GM19351 (cell line): ENCODE measurements at regions not wholly inside any gene's neighbourhood (a gene's known extent, or its start where the extent isn't known, plus 50 kb on each side); places are given as distances from the start of the nearest gene placed in this dataset.
"Not testable (repeated sequence)": the region's sequence is repeated elsewhere in the genome, so short reads cannot be mapped to it uniquely, and the experiment has no call there.

Source experiments
- ATAC-seq: cut with Tn5 transposase; IDR thresholded peaks from one replicate; pipeline ENCODE4 v1.9.1; 2021; ENCODE audit warnings: mild to moderate bottlenecking, moderate library complexity; ENCODE audit not compliant: unreplicated experiment

DNA sequence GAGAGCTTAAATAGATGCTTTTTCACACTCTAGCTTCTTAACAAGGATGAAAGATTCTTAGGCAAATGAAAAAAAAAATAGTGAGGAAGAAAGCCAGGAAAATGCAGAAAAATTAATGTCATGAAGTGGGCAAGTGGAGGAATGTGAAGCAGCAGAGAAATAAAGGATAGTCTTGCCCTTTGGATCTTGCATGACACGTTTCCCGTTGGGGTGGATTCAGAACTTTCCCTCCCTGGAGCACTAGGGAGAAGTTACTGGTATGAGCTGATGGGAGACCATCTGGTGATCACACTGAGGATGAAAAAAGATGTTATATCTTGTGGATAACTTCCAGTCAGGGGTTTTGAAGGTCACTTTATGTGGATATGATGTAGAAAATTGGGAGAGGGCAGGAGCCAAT, 361.8 kb upstream of the ROPN1 start:
- ATAC-seq: no peak

DNA sequence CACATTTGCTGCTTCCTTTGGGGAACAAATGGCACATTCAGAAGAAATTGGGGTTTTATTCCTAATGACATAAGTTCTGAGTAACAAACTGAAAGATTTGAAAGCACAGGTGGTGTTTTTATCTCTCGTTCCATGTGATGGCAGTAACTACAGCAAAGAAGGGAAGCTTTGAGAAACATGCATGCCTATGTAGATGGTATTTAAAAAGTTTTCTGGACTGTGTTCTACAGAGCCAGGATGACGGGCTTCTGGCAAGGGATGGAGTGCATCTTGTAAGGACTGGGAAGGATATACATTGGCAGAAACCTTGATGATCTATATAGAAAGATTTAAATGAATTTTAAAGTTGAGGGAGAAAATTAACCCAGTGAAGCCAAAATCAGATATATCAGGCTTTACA, 362.2 kb upstream of the ROPN1 start:
- no peak for ATAC-seq

DNA sequence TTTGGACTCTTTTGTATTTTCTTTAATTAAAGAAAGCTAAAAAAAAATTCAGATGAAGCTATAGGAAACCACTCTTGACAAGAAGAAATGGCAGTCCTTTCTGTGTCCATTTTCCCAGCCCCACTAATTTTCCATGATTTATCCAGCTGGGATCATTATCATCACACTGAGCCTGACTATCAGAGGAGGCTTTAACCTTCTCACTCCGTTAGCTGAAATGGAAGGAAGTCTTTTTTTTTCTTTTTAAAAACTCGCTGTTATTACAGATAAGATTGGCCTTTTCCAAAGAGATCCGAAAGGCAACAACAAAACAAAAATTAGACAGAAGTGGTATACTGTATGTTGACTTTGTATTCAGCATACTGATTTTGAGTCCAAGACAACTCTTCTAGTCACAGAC, 366.2 kb upstream of the ROPN1 start:
- ATAC-seq: no peak

DNA sequence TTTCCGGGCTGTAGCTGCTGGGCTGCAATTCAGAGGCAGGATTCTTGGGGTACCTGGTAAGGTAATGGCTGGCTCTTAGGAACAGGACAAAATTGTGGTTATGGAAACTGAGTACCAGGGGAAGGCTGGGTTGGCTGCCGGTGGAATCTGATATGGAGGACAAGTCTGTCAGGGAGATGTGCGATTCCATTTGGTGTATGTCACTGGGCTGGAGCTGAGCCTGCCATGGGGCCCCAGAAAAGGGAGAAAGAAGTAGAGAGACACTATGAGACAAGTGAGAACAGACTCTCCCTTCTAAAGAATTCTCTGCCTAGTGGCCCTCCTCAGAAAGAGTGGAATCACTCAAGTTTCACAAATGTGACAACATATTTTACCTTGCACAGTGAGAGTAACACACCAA, 368.2 kb upstream of the ROPN1 start:
- ATAC-seq: no peak

DNA sequence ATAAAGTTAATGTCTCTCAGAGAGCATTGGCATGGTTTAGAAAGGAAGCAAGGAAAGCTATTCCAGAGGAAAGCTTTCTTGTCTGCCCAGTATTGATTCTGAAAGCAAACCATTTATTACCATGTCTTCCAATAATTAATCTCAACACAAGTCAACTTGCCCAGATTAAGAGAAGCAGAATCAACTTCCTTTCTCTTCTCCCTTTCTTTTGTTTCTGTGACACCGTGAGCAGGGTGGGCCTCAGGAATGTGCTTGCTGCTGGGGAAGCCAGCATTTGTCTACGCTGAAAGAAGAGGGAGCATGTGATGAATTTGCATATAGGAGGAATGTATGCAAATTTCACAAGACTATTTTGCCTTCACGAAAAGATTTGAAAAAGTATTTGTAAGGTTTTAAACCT, 368.6 kb upstream of the ROPN1 start:
- ATAC-seq: no peak

DNA sequence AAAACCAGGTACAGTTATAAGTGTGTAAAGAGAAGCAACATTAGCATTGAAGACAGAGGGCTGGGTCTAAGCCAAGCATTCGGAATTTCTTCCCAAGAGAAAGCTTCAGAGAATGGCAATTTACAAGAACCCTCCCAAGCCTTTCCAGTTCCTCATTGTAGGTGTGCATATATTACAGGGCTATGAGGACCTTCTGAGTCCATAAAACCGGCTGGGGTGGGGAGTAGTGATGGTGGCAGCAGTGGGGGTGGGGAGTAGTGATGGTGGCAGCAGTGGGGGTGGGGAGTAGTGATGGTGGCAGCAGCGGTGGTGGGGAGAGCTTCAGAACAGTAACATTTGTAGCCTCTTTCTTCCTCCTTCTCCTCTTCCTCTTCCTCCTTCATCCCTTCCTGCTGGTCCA, 368.7 kb upstream of the UMPS start:
- ATAC-seq: no peak

DNA sequence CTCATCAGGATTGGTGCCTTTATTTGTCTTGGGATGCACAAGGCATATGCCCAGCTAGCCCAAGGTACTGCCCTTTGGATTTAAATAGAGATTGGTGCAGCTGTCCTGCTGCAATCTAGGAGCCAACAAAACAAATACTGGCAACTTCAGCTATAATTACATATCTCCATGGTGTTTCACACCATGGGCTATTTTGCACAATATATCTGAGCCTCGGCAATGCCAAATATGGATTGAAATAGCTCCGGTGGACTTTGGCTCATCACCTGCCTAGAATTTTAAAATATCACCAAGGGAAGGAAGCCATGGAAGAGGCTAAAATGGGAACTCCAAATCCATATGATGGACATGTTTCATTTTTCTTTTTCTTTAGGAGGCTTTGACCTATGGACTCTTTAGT, 367.8 kb upstream of the UMPS start:
- no peak for ATAC-seq

DNA sequence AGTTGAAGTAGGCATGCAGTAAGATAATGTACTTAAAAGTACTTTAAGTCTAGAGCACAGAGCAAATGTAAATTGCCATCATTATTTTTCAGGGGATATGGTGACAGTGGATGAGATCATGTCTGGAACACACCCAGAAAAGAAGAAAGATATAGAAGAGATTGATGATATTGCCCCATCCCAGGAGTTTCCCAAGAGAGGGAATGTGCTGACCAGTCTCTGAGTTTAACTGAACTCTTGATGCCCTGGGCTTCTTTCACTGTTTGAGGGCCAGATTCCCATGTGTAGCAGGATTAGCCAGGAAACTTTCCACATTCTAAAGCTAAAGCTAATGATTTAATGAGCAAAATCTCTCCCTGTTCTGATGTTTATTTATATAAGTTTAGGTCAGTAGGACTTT, 366.8 kb upstream of the UMPS start:
- ATAC-seq: no peak

DNA sequence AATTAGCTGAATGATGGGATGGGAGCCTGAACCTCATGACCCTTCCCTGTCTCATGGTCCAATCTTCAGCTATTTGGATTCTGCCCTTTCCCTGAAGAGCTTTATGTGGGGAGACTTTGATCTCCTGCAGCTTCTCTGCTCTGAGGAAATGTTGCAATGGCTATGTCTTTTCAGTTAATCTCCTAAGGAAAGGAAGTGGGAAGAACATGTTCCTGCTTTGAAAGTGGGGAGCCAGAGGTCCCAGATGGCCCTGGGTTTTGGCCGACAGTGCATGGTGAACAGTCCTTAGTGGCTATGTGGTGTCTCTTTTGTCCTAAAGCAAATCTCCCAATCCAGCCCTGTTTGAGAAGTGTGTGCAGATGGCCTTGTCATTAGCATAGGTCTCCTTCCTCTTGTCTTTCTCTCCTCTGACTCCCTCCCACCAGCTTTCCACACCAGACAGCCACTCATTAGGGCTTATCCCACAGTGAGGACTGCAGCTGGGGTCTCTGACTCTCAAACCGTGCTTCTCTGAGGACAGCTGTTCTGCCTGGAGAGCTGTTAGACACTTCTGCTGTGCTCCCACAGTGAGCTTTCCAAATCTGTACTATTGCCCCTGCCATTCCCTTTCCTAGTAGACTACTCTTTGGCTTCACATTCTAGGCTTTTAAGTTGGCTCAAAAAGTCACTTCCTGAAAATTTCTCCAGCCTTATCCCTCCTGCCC, 365.8 kb upstream of the UMPS start:
- no peak for ATAC-seq

DNA sequence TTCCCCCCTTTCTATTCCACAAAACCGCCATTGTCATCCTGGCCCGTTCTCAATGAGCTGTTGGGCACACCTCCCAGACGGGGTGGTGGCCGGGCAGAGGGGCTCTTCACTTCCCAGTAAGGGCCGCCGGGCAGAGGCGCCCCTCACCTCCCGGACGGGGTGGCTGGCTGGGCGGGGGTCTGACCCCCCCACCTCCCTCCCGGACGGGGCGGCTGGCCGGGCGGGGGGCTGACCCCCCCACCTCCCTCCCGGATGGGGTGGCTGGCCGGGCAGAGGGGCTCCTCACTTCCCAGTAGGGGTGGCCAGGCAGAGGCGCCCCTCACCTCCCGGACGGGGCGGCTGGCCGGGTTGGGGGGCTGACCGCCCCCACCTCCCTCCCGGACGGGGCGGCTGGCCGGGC, 363.6 kb upstream of the UMPS start:
- not testable (repeated sequence) for ATAC-seq

DNA sequence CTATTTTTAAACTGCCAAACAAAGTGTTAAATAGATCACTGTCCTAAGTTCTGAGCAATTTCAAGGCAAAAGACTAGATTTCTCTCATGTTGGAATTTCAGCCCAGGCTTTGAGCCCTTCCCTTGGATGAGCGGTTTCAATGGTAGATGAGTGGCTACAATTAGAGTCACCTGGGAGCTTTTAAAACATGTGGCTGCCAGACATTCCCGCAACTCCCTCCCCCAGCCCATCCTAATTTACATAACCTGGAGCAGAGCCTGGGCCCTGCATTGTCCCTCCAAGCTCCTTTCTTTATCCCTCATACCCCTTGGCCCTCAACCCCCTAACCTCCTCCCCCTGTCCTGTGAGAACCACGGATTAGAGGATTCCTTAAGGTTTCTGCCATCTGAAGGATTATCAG, 357.5 kb upstream of the UMPS start:
- ATAC-seq: no peak

DNA sequence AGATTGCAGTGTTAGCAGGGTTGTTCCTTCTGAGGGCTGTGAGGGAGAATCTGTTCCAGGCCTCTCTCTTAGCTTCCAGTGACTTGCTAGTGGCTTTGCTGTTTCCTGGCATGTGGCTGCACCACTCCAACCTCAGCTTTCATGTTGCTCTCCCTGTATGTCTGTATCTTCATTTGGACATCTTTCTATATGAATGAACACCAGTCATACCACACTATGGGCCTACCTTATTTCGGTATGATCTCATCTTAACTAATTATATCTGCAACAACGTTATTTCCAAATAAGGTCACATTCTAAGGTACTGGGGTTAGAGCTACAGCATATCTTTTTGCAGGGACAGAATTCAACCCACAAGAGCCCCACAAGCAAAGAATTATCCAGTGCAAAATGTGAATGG, 356.7 kb upstream of the UMPS start:
- peak; percentile 98 for ATAC-seq

DNA sequence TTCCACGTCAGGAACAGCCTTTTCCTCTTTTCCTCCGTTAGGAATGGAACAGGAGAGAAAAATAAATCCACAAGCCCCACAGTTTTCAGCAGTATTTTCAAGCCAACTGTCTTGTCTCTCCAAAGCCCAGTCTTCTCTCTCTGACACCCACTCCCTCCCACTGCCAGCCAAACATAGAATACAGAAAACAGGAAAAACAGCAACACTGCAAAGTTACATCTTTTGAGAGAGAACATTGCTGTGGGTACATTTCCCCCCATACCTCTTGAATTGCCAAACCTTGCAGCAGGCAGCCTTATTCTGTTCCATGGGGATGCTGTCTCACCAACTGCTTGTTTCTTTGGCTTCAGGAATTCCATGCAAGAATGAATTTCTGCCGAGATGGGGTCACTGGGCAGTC, 355.7 kb upstream of the UMPS start:
- no peak for ATAC-seq

DNA sequence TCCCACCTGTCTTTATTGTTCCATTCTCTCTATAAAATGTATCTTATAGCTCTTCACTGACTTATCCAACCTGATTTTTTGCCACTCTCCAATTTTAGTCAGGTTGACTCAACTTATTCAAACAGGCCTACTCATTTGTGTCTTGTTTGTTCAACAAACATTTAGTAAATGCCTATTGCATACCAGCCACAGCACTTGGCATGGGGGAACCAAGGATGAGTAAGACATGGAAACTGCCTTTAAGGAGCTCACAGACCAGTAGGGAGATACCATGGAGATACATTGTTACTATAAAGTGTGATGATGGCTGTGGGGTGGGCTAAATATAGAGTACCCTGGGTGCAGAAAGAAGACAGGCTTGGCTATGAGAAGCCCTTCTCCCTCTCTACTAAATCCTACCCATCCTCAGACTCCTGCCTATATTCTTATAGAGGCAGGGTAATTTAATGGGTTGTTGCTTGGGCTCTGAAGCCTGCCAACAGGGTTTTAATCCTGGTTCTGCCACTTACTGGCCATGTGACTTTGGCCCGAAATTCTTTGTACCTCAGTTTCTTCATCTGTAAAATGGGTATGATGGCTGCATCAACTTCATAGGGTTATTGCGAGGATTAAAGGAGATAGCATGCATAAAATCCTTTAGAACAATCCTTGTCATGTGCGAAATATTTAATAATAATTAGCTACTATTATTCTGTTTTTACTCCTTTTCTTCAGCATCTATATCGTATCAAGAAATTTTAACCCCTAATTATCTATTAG, 348.5 kb upstream of the UMPS start:
- ATAC-seq: no peak

DNA sequence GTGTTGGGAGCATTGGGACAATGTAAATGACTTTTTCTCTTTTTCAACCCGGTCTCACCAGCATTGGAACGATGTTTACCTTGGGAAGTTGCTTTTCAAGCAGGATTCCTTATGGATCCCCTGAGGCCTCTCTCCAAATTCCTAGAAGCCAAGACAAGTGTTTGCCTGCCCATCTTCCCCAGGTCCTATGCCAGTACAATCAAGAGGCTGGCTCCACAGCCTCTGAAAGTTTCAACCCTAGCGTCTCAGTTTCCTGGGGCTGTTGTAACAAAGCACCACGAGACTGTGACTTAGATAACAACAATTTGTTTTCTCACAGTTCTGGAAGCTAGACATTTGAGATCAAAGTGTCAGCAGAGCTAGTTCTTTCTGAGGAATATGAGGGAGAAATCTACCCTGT, 347.2 kb upstream of the UMPS start:
- ATAC-seq: no peak

DNA sequence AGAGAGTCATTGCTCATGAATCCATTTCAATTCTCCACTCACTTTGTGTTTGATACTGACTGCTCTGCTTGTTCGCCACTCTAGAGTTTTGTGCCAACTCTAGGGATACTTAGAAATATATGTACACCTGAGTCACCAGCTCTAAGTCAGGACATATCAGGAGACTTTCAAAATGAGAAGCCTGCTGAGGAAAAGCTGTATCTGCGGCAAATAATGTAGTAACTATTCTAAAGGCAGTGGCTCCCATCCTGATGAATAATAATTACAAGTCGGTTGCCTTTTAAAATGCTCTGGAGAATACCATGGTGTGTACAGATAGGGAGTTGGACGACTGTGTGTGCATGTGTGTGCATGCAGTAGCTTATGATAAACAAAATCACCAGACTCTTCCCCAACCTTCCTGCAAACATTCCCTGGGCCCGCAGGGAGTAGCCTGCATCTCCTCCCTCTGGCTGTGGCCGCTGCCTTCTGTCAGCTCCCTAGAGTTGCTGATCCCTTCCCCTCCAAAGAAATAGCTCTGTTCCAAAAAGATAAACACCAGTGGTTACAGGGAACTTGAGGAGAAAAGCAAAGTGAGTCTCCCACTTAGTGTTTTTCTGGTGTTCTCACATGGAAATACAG, 346.3 kb upstream of the UMPS start:
- ATAC-seq: no peak

DNA sequence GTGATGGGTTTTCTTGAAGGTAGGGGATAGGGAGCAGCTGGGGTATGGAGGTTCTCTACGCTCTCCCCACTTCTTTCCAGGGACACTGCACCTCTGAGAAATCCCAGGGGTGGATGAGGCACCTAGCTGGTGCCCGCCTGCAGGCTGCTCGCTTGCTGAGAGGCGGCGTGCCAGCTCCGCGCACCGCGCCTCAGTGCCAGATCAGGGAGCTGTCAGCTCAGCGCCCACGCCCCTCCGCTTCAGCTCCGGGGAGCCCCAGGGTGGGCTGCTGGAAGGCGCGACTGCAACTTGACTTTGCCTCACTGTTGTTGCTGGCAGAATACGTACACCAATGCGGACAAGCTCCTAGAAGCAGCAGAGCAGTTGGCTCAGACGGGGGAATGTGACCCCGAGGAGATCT, 345.7 kb upstream of the UMPS start:
- no peak for ATAC-seq

DNA sequence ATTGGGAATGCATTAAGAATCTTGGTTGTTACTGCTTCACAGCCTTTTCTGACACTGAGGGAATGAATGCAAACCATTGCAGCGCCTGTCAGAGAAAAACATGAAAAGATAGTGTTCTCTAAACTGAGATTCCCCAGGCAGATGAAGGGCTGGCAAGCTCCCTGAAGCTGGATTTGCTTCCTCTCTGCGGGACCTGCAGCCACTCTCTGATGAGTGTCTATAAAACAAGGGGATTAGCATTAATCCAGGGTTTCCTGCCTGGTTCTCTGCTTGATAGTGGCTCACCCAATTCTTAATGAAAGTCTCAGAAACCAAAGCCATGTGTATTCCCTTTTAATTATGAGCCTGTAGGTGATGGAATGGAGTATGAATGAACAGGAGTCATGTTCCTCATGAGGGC, 344.3 kb upstream of the UMPS start:
- ATAC-seq: no peak

DNA sequence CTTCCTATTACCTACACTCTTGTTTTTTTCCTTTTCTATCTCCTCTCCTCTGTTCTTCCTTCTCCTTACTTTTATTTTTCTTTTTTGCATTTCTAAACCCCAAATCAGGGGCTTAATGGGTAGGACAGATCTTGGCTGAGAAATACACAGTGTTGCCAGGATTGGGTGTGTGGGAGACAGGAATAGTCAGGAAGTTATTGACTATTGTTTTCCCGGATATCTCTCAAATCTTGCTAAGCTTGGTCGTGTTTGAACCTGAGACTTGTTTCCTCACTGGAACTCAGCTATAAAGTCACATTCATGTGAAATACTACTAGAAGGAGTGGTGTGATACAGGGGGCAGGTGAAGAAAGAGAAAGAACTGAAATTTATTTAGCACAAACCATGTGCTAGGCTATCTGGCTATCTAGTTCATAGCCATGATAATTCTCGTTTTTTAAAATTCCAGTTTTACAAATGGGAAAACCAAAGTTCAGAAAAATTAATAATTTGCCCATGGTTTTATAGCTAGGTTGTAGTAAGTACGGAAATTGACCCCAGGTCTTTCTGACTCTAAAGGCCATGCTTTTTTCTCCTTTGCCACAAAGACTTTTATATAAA, 343.2 kb upstream of the UMPS start:
- no peak for ATAC-seq

DNA sequence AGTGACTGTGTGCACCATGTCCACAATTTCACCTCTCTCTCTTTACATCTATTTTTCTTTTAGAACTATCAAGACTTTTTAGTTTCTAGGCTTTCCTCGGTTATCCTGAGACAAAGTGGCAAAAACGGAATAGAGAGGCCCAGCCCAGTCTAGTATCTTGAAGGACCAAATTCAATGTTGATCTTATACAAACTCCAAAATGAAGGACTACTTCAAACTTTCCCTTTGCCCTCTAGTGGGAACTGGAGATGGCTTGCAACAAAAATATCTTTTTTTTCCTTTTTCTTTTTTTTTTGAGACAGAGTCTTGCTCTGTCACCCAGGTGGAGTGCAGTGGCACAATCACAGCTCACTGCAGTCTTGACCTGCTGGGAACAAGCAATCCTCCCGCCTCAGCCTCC, 338.5 kb upstream of the UMPS start:
- no peak for ATAC-seq

DNA sequence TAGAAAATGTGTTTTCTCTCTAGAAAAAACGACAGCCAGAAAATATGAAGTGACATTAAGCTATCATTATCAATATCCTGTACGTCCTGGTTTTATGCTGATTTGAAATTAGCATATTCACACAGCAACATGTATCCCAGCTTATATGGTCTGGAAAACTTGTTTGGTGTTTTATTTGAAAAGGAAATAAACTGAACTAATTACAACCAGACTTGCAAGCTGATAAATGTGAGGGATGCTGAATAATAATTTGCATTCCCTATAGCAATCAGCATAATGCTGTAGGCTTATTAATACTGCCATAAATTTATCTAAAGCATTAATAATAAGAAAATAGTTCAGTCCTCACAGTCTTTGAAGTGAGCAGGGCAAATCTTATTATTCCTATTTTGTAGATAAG, 336.9 kb upstream of the UMPS start:
- no peak for ATAC-seq

DNA sequence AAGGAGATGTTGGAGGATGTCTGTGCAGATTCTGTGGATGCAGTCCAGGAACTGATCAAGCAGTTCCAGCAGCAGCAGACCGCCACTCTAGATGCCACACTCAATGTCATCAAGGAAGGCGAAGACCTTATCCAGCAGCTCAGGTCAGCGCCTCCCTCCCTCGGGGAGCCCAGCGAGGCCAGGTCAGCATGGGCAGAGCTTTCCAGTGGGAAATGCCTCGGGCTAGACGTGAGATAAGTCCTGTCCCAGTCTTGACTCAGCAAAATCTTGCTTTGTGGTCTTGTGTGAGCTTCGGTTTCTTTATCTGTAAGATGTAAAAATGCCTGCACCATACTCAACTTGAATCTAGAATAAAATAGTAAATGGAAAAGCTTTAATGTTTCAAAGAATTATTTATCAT, 335.1 kb upstream of the UMPS start:
- no peak for ATAC-seq
